Hematopoietic multipotent progenitor cell treated with erythropoietin and hydrocortisone succinate and interleukin-3 and kit ligand, for 8 days (in vitro differentiated cells): ENCODE measurements at regions not wholly inside any gene's neighbourhood (a gene's known extent, or its start where the extent isn't known, plus 50 kb on each side); places are given as distances from the start of the nearest gene placed in this dataset.
"Not testable (repeated sequence)": the region's sequence is repeated elsewhere in the genome, so short reads cannot be mapped to it uniquely, and the experiment has no call there.

Experiments used
- DNase-seq: peaks from one replicate; pipeline ENCODE4 v3.0.0-alpha.2; 2015

DNA sequence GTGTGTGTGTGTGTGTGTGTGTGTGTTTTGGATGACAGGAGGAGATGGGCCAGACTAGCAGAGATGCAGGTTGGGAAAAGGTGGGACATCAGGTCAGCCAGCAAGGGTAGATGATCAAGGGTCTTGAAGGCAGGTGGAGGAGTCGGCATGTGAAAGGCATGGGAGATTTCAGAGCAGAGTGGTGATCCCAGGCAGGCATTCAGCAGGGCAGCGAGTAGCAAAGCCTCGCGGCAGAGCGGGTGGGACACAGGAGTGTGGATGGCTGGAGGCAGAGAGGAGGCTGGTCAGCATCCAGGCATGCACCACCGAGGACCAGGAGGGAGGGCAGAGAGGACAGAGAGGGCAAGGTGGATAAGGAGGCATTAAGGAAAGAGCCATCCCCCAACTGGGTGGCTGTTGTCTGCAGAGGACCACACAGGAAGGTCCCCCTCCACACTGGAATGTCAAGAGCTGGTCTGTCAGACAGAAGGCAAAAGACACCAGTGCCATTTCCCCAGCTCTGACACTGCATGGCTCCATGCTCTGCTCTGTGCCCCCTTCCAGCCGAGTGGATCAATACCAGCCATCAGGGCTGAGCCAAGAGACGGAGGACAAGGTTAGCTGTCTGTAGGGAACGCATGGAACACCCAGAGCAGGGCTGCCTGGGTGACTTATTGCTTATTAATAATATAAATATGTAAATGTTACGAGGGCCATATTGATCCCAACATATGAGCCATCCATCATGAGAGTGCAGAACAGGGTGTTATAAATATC, 74.8 kb upstream of the RPL38 start:
- no peak for DNase-seq

DNA sequence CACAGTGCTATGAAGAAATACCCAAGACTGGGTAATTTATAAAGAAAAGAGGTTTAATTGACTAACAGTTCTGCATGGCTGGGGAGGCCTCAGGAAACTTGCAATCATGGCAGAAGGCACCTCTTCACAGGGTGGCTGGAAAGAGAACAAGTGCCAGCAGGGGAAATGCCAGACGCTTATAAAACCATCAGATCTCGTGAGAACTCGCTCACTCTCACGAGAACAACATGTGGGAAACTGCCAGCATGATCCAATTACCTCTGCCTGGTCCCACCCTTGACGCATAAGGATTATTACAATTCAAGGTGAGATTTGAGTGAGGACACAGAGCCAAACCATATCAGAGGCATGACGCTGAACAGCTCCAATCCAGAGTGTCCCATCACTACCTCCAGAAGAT, 73.7 kb upstream of the RPL38 start:
- not testable (repeated sequence) for DNase-seq

DNA sequence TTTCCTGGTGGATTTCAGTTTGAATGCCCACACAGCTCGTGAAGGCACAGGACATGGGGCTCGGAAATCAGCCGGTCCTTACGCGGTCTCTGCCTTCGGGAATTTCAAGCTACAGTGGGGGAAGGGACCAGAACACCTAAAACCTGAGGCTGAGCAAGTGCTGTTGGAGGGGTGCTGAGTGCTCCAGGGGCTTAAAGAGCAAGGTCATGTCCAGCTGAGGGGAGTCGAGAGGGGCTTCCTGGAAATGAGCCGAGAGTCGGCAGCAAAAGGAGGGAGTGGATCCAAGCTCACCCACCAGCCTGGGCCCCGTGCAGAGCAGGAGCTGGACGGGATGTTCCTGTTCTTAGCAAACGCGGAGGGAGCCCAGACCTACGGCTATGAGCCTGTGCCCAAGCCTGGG, 73.2 kb upstream of the RPL38 start:
- no peak for DNase-seq

DNA sequence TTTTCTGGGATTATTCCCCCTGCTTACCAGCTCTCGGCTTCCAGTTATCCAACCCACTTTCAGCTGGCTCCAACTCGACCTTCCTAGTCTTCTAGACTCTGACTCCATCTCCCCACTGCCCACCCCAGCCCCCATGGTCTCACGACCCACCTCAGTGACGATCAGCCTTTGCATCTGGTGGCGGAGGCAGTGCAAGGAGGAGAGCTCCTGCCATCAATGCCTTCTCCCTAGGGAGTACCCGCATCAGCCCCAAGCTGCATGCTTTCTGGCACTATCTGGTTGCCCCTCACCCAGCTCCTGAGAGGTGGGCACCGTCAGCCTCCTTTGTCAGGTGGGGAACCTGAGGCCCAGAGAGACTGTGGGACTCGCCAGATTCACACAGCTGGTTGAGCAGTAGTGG, 72.6 kb upstream of the RPL38 start:
- no peak for DNase-seq

DNA sequence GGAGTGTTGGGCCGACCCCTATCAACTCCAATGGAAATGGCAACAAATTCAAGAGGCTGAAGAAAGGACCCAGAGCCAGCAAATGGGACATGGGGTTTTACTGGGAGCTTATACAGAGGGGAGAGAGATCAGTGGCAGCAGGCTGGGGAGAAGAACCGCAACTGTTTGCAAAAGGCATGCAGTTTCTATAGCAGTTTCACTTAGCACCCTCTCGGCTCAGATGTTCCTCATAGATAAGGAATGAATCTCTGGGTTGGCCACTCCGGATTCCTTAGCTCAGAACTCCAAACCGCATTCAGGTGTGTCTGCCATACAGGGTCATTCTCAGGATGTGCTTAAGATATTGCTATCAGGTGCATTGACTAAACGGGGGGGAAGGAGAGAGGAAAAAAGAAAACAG, 71.1 kb upstream of the RPL38 start:
- no peak for DNase-seq

DNA sequence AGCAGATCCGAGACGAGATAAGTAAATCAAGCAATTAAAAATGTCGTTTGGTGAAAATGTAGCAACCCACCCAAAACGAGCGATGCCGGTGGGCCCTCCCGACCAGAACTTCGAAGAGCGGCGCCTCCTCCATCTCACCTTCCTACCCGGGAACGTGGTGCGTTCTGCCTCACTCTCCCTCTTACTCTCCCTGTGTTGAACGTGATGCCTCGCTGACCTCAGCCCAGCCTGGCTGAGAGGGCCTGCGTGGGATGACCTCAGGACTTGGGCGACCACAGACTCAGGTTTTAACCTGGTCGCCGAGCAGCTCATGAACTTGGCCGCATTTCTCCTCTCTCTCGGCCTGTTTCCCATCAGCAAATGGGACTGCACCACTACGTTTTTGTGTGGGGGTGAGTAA, 69.7 kb upstream of the RPL38 start:
- DNase-seq = no peak

DNA sequence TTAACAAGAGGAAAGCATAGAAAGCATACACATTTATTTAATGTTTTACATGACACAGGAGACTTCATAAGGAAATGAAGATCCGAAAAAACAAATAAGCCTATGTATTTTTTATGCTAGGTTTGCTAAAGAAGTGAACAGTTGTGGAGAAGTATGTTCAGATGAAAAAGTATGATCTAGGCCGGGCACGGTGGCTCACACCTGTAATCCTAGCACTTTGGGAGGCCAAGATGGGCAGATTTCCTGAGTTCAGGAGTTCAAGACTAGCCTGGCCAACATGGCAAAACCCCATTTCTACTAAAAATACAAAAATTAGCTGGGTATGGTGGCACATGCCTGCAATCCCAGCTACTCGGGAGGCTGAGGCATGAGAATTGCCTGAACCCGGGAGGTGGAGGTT, 69.2 kb upstream of the RPL38 start:
- DNase-seq = not testable (repeated sequence)

DNA sequence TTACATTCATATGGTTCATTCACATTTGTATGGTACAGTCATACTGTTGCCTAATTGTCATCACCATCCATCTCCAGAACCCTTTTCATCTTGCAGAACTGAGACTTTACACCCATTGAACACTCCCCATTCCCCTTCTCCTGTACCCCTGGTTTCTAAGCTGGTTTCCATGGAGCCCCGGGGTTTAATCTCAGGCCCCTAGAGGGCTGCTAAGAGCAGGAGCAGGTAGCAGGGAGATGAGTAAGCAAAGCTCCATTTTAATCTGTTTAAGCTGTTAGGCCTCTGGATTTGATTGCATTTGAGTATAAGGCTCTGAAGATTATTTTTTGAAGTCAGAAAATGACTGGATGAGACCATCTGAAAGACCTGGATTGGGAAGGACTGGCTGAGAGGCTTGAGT, 68.5 kb upstream of the RPL38 start:
- DNase-seq = no peak

DNA sequence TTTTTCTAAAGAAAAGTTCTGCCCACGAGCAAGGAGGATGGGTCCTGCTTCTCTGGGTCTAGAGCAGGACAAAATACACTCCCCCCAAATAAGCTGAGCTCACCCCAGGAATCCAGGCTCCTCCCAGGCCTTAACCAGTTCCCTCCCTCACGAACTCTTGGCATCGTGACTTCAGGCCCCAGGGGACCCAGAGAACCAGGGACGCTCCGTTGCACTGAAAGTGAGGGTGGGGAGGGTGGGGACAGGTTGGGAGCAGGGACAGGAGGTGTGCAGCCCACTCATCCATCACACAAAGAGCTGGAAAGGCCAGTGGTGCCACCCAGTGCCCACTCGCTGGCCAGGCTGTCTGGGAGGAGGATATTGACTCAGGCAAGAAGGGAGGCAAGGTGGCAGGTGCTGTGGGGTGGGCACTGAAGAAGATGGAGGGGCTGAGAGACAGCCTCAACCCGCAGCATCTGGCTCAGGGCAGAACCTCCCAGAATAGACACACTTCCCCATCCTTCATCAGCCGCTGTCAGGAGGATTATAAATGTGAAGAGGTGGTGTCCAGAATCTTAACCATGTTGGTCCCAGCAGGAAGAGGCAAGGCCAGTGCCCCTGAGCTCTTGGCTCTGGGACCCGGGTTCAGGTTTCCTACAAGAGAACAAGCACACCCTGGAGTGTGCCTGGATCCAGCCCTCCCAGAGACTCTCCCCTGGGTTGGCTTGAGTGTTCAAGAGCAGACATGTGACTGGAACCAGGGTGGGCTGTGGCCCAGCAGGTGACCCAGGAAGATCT, 67.9 kb upstream of the RPL38 start:
- no peak for DNase-seq

DNA sequence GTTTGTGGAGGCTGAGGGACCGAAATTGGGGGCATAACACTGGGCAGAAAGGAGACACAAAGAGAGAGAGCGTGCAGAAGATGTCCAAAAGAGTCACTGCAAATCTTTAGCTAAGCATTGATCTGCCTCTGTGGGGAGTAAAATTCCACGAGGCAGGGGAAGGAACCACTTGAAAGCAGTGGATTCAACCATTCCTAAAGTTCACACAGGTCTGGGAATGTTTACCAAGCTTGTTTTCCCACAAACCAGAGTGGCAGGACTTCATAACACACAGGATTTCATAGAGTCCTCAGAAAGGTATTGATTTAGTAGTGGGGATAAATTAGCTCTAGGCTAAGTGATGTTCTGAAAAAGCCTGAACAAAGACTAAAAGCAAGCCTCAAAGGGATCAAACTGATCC, 66.1 kb upstream of the RPL38 start:
- no peak for DNase-seq

DNA sequence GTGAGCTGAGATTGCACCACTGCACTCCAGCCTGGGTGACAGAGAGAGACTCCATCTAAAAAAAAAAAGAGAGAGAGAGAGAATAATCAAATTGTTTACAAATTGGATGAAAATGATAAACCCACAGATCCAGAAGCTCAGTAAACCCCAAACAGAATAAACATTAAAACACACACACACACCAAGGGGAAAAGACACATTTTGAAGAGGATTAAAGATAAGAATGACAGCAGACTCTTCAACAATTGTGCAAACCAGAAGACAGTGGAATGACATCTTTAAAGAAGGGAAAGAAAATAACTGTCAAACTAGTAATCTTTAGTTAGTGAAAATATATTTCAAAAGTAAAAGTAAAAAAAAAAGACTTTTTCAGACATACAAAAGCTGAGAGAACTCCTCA, 64.4 kb upstream of the RPL38 start:
- no peak for DNase-seq

DNA sequence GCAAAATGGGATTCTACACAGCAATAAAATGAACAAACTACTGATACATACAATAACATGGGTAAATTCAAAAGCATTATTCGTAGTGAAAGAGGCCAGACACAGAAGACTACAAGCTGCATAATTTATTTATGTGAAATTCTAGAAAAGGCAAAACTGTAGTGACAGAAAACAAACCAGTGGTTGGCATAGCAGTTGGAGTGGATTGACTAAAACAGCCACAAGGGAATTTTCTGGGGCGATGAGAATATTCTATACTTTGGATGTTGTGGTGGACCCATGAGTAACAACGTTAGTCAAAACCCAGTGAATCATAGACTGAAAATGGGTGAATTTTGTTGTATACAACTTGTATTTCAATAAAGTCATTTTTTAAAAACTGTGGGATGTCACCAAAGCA, 63.2 kb upstream of the RPL38 start:
- no peak for DNase-seq

DNA sequence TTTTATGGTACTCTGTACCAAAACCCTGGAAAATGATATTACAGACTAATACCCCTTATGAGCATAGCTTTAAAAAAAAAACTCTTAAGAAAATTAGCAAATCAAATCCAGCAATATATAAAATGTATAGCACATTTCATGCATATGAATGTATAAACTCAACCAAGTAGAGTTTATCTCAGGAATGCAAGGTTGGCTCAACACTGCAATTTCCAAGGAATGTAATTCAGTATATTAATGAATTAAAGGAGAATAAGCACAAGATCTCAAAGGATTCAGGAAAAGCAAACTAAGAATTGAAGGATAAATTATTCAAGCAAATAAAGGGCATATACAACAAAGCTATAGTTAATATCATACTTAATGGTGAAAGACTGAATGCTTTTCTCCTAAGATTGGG, 61.9 kb upstream of the RPL38 start:
- DNase-seq = no peak

DNA sequence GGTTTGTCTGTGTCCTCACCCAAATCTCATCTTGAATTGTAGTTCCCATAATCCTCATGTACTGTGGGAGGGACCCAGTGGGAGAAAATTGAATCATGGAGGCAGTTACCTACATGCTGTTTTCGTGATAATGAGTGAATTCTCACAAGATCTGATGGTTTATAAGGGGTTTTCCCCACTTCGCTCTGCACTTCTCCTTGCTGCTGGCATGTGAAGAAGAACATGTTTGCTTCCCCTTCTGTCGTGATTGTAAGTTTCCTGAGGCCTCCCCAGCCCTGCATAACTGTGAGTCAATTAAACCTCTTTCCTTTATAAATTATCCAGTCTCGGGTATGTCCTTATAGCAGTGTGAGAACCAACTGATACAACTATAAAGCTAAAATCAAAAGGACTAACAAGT, 60.2 kb upstream of the RPL38 start:
- DNase-seq = not testable (repeated sequence)

DNA sequence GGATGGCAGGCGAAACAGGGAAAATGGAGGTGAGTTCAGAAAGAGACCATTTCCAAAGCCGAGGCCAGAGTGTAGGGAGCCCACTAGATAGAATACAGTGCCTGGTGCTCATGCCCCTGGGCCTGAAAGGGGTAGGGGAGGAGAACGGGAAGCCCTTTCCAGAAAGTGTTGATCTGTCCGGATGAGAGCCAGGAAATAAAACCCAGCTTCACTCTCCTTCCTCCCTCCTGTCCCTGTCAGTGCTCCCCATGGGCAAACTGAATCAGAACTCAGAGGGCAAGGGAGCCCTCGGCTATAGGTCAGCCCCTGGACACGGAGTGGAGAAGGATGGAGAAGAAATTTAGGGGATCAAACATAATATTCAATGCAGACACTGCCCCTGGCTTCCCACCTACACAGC, 57.7 kb upstream of the RPL38 start:
- no peak for DNase-seq

DNA sequence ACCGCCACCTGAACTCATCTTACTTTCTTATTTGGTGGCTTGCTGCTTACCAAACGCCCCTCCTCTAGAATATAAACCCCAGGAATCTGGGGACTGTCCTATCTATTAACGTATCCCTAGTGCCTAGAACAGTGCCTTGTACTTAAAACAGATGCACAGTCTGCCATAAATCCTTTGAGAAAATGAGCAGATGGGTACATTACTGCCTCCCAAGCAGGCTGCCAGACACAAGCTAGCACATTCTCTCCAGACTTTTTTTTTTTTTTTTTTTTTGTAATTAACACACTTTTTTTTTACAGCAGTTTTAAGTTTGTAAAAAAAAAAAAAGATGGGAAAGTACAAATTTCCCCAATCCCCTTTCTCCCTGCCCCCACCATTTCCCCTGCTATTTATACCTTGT, 57.3 kb upstream of the RPL38 start:
- DNase-seq = no peak

DNA sequence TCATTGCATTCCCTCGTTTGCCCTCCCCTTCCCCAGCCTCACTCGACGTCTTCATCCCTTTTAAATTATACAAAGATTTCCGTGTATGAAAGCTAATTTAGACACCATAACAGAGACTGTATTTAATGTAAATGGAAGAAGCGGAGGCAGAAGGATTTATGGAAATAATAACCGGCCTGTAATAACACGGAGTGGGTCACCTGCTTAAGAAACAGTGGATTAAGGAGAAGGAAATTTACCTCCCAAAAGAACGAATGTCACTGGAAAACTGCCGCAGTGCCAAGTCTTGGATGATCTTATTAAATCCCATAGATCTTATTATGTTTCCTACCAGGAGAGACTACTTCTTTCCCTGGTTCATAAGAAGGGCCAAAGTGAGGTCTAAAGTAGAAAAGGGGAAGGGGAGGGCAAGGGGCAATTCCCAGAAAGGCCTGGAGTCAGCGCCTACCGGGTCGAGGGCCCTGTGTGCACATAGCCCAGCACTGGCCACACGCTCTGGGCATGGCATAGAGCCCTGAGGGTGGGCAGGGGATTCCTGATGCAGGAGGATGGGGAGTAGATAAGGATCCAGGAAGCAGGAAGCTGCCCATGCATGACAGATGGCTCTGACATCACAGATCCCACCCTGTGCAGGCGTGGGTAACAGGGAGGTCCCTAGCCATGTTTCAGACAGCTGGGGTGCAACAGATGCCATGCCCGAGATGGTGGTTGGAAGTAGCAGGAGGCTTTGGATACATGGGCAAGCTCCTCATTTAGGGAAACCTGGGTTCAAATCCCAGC, 56.2 kb upstream of the RPL38 start:
- no peak for DNase-seq

DNA sequence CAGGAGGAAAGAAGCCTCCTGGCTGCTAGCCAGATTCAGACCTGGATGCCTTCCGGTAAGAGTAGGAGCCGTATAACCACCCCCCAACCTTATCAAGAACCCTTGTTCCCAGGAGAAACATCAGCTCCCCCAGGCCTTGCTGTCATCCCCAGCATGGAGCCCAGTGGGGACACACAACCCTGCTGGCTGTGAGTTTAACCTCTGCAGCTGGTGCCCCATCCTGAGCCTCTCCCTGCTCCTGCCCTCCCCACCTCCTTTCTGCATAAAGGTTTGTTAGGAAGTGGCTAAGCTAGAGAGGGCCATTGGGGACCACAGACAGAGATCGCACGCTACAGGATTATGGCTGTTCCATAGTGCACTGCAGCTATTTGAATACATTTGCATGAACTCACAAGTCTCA, 55.5 kb upstream of the RPL38 start:
- DNase-seq = no peak

DNA sequence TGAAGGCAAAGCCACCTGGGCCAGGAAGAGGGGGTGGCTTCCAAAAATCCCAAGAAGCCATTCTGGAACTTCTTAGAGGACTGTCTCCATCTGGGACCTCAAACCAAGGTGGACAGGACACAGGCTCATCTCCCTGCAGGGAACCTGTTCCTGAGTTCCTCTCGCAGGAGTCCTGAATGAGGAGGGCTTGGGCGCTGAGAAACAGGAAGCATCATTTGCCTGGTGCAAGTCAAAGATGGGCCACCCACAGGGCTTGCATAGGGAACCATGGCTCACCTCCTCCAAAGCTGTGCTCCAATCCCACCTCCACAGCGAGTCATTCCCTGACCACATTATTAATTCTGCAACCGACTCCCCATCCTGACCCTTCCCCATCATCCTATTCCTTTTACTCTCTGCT, 55.0 kb upstream of the RPL38 start:
- no peak for DNase-seq

DNA sequence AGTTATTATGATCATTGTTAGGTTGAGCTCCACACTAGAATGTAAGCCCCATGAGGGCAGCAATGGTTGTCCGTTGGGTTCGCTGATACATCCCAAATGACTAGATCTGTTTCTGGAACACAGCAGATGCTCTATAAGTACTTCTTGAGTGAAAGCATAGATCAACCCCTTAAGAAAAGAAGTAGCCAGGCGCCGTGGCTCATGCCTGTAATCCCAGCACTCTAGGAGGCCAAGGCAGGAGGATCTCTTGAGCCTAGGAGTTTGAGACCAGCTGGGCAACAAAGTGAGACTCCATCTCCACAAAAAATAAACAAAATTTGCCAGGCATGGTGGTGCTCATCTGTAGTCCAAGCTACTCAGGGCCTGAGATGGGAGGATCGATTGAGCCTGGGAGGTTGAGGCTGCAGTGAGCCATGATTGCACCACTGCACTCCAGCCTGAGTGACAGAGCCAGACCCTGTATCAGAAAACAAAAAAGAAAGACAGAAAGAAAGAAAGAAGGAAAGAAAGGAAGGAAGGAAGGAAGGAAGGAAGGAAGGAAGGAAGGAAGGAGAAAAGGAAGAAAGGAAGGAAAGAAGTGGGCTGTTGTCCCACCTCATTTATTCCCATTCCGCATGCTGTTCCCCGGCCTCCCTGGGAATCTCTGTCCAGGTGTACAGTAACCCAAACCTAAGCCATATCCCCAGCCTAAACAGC, 54.4 kb upstream of the RPL38 start:
- no peak for DNase-seq

DNA sequence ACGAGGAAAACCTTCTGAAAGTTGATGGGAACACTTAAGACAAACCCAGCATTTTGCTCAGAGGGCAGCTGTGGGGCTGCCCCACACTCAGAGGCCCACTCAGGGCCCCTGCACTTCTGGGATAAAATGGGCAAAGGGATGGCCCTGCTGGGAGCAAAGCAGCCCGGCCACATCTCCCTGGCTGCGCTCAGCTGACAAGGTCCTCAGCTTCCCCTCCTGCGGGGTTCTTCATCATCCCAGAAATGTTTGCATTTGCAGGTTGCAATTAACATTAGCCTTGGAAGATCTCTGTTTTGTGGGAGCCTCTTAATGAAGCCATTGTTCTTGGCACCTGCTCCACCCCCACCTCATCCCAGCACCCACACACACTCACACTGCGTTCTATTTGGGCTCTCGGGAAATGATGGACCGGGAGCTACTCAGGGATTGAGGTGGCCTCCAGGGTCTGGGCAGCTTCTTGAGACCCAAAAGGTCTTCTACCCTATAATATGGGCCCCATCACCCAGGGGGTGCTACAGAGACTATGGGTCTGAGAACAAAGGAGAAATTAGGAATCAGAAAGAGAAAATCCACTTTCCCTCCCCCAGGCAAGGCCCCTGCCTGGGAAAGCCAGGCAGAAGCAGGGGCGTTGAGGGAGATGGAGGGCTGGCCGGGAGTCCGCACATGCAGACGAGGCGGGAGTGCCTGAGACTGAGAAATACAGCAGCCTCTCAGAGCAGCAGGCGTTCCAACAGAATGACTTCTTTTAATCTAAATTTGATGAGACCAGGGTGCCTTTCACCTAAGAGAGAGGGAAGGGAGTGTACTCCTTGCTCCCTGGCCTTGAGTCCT, 53.7 kb upstream of the RPL38 start:
- no peak for DNase-seq

DNA sequence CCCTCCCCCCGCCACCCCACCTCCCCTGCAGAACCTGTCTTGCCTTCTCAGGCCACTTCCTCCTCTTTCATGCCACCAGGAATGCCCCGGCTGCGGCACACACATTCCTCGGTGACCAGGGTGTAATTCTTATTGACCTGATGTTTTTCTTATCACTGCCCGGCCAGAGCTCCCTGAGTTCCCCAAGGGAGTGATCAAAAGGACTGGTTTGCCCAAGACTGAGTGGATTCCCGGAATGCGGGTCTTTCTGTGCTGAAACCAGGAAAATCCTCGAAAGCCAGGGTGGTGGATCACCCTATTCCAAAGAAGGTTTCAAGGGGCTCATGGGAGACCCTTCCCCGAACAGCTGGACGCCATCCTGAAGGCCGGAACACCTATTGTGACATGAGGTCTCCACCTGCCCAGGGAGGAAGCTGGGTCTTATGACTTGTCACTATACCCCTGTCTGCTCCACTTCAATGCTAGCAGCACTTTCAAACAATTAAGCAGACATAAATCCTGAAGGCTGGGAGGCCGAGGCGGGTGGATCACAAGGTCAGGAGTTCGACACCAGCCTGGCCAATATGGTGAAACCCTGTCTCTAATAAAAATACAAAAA, 53.0 kb upstream of the RPL38 start:
- no peak for DNase-seq
